GM11168 (cell line): ENCODE measurements at regions not wholly inside any gene's neighbourhood (a gene's known extent, or its start where the extent isn't known, plus 50 kb on each side); places are given as distances from the start of the nearest gene placed in this dataset.

Experiments
- in situ Hi-C: fragments of 300-500 bp; cut with MboI; formaldehyde crosslinking; loops from one replicate; pipeline ENCODE4 v1.12.0; 2022; ENCODE audit warnings: low sequenced_read_pairs; ENCODE audit not compliant: unreplicated experiment

DNA sequence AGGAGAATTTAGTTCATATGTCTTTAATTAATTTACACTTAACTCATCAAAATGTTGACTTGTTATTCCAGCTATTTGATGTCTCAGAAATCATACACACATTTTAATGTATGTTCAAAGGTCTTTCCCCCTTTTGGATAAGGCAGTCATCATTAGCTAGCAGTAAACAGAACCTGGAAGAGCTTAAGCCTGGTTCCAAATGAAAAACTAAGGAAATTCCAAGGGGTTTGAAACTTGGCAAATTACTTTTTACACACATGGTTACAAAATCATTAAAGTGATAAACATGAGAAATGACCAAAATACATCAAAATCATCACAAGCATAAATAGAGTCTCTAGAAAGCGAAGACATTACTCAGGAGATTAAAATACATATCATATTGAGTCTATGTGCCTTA, 359.8 kb upstream of the ZNF608 start:
- in situ Hi-C loops = no loop called here

DNA sequence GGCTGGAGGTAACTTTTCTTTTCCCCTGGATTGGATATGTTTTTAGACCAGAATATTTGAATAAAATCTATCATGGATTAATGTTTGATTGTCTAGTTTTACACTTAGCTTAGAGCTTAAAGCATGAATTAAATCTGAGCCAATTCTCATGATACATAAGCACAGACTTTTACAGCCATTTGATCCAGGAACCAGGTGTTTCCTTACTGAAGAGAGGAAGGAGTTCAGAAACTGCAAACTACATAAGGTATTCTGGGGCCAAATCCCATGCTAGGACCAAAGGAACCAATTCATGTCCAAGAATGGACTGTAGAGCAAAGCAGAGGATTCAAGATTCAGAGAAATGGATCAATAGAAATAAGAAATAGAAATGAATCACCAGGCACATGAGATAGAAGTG, 360.4 kb upstream of the ZNF608 start:
- in situ Hi-C loops = no loop called here

DNA sequence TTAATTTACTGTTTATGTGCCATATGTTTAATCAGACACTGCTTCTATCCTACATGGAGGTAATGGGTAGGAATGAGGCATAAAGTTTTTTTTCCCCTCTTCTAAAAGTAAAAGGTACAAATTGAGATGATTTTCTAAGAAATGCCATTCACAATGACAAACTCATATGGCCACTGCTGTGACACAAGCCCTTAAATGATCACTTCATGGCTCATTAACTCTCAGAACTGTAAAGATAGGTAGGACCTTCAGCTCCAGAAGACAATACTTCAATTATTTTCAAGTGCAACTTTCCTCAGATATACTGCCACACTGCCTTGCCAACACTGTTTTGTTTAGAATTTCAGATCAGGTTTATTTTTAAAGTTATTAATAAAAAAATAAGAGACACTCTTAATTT, 362.9 kb upstream of the ZNF608 start:
- in situ Hi-C loops = no loop called here

DNA sequence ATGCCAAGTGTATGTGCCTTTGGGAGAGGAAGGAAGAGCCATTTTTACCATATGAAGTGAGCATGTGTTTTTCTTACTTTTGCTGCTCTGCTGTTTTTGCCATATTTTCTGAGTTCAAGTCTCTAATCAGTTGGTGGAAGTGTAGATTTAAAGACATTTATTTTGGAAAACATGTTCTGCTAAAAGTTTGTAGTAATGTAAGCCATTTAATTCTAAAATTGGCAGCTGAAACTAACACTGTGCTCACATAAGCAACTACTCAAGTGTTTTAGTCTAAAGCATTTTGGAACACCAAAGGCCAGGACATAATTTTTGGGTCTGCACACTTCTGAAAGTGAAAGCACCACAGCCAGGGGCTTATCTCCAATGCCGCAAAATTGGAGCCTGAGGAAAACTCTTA, 363.4 kb upstream of the ZNF608 start:
- in situ Hi-C loops = no loop called here

DNA sequence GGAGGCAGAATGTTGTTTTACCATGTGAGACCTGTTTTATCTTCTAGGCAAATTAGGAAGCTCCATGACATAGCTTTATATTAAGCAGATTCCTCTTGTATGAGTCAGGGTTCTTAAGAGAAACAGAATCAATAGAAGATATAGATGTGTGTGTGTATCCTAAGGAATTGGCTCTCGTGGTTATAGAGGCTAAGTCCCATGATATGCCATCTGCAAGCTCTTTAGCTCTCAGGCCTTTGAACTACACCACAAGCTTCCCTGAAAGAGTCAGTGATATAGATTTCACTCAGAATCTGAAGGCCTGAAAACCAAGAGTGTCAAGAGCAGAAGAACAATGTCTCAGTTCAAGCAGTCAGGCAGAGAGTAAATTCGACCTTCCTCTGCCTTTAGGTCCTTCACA, 365.8 kb upstream of the ZNF608 start:
- in situ Hi-C loops = no loop called here

DNA sequence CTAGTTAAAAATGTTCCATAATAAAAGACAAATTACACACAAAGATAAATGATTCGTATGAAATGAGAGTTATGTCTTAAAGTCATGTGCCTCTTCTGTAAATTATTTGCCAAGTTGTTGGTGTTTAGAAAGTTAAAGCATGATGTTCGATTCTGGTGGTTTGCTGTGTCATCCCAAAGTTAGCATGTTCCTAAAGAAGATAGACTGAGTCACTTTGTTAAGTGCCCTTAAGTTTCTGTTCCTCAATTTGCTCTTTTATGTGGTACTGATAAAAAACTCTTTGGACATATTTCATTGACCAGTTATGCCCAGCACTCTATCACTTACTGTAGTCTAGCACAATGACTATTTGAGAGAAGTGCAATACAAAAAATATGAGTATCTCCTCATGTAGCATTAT, 366.9 kb upstream of the ZNF608 start:
- in situ Hi-C loops = no loop called here

DNA sequence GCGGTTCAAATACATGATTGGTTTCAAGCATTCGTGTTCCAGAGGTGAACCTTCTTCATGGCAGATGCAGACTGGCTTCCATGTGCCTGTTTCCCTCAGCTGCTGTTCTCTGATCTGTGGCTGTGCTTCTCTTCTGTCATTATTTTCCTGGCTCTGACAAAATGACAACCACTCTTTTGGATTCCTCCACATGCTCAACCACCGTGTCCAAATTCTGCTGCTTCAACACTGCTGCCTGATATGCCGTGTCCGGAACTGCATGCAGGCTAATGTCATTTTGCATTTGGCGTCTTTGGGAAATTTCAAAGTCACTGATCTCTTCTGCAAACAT, 368.7 kb upstream of the ZNF608 start:
- in situ Hi-C loops = no loop called here

DNA sequence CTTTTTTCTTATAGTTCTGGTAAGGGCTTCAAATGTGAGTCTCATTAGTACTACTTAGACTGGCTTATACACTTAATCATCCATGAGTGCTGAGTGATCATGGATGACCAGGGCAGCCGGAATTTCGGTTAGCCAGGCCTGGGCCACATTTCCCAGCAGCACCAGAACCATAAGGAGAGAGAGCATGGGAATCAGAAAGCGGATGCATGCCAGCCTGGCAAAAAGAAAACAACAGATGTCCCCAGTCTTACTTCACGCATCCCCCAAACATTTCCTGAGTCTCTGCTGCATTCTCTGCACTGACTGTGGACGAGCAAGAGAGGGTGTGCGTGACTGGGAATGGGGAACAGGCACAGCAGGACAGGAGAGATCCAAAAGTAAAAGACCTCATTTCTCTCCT, 371.1 kb upstream of the ZNF608 start:
- in situ Hi-C loops = no loop called here

DNA sequence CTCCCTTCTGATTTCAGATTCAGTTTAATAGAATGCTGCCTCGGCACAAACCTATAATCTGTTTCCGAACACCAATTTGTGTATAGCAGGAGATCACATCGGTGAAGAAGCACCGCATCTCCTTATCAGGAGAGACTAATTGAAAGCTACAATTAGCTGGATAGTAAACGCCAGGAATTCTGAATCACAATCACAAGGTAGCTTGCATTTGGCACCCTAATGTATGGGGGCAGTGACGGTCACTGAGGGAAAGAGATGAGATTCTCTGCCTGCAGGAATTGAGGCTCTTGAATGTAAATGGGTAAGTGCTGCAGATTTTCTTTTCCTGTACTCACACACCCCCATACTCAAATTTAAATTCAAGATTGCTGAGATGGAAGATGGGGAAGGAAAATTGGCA, 373.6 kb upstream of the ZNF608 start:
- in situ Hi-C loops = no loop called here

DNA sequence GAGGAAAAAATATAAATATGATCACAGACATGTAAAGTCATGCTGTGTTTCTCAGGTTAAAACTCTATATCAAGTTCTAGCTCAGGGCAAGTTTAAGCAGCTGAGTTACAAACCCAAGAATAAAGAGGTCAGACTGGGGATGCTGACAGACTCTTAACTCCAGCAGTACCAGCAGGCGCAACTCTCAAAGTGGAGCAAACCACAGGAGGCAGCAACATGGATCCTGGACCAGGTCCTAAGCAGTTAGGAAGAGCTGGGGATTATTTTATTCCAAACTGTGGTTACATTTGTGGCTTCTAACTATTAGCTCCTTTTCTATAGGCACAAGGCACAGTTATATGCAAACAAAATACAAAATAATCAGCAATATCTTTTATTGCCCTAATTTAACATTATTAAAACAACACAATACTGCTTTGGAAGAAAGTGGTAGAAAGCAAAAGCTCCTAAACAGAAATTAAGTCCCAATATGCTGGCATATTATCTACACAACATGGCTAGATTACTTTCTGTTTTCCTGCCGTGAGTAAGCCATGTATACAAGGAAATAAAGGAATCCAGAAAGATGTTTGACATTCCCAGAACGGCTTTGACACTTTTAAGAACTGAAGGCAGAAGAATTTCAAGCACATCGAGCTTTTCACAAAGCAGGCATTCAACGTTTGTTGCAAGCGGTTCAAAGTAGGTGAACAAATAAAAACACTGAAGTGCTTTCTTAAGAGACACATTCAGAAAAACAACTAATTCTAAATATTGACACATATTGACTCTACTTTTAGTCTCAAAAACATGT, 378.8 kb upstream of the ZNF608 start:
- in situ Hi-C loops = no loop called here

DNA sequence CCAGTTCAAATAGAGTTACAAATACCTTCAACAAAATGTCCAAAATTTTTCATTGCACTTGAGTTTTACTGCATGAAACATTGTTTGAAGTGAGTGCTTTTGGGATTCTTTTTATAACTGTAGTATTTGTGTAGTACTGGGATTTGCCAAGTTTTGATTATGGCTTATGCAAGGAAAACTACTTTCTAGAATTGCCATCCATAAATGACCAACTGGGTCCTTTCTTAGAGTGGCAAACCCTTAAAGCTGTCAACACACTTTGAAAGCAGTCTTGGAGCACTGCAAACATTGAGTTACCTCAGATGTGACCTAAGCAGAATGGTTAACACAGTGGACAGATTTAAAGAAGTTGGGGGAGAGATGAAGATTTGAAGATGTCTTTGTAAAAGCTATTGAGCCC, 379.6 kb upstream of the ZNF608 start:
- in situ Hi-C loops = no loop called here

DNA sequence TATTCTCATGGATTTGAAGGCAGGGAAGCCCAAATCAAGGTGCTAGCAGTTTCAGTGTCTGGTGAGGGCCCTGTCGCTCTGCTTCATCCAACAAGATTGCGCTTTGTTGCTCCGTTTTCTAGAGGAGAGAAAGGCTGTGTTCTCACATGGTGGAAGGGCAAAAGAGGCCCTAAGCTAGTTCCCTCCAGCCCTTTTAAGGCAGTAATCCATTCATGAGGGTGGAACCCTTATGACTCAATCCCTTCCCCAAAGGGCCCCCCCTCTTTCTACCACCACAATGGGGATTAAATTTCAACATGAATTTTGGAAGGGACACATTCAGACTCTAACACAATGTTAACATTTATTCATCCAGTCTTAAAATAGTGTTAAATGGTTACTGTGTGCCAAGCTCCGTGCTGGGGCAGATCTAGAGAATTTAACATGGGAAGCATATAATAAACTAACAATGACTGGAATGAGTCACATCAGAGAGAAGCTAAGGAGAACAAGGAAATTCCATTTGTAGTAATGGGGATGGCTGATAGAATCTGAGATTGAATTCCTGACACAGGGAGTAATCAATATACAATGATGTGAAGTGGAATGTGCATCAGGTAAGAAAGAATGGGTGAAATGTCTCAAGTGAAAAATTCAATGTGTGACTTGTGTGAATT, 382.8 kb upstream of the ZNF608 start:
- in situ Hi-C loops = no loop called here

DNA sequence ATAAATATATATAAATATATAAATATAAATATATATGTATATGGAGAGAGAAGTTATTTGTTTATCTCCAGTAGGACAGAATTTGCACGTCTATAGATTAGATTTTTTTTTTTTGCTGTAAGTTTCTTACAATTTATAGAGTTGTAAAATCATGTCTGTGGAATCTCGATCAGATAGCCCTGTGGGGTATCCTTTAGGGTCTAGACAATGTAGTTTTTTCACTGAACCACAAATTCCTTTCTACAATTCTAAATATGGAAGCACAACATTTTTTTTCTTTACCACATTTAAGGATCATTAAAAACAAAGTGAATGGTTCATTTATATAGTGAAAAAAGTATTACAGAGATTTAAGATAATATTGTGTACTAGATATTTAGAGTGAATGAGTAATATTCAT, 384.2 kb upstream of the ZNF608 start:
- in situ Hi-C loops = no loop called here

DNA sequence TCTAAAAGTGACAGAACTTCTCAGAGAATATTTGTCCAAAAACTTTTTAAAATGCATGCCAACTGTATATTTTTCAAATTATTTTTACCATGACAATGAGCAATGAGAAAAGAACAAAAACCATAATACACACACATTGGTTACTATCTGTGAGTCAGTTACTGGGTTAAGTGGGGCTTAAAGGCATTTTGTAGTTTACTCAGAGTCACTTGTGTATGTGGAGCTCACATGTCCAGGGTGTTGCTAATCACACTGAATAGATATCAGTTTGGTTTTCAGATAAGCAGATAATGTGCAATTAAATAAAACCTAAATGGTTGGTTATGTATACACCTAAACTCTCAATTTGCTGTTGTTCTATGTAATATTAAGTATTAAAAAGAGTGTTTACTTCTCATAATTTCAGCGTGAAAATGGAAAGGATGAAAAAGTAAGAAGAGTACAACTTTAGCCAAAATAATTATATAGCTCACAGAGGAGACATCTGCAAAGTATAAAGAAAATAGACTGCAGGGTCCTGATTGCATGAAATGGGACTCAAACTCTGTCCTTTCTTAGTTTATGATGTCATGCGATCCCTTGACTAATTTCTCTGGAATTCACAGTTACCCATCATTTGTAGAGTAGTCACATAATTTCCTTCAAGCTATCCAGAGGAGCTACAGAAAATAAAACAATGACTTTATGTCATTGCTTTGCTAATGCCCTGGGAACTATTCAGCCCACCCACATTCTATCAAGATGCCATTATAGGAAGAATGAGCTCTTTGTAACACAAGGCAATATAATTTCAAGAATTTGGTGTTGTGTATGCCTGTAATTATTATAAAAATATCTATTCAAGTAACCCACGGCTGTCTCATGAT, 388.0 kb upstream of the ZNF608 start:
- in situ Hi-C loops = no loop called here

DNA sequence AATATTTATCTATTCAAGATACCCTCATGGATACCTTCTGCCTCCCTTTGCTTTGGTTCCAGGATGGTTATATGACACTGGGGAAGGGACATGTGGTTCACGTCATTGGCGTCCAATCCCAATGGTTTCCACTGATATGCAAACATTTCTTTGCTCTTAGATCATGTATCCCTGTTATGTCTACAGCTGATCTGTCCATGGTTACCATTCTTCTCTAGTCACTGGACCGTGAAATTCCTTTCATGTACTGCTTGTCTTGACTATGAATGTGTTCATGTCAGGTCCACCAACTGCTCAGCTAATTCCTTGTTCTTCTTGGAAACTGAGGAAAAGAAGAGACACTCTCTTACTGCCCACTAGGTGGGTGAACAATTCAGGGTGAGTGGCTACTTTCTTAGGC, 391.1 kb upstream of the ZNF608 start:
- in situ Hi-C loops = no loop called here

DNA sequence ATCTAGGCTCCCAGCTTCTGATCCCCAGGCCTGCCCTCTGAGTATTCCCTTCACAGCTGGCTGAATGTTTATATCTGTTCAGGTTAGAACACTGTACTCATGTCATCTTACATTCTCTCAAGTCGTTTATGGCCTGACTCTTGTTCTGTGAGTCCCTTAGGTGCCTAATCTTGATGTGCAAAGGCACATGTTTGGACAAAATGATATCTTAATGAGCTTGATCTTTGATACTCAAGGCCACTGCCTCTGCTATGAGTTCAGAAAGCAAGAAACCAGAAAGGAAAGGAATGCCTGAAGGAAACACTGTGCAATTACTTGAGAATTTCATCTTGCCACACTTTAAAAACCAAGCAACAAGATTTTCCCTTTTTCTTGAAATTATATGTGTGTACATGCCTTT, 391.8 kb upstream of the ZNF608 start:
- in situ Hi-C loops = no loop called here

DNA sequence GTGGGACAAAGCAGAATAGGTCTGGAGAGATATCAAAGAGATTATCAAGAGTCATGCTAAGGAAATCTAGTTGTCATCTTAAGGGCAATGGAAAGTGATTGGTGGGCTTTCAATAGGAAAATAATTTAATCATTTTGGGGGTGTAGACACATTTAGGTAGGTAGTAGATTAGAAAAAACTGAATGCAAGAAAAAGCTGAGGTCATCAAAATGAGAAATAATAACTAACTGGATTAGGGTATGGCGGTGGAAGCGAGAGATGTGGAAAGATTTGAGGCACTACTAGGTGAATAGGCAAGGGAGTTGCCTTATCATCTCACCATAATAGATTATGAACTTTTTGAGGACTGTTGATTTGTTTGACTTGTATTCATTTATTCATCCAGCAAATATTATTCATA, 393.2 kb upstream of the ZNF608 start:
- in situ Hi-C loops = no loop called here

DNA sequence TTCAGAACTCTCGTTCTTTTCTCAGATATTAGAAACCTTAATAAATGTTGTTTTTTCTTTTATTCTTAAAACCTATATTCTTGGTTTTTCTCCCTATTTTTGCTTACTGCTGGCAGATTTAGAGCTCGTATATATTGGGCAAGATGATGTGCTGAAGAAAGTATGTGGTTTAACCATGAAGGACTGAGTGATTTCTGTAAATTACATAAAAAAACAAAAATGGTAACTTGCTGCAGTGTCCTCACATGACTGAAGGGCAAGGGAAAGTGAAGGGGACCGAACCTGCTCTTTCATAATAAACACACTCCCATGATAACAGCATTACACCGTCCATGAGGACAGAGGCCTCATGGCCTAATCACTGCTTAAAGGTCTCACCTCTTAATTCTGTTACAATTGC, 393.8 kb upstream of the ZNF608 start:
- in situ Hi-C loops = no loop called here

DNA sequence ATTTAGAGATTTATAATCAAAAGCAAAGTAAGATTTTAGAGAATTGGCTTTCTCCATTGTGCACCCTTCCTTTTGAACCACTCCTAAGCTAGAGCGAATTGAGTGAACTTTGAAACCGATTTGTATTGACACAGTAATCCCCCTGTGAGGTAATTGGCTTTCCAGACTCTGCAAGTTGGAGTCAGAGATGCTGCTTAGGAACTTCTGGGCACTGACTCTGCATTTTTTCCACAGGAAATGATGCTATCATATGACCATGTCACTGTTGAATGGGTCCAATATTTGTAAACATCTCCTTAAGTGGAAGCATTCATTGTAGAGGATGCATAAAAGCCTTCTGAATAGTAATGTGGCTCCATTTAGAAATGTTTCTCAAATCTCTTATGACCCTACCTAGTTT, 394.4 kb upstream of the ZNF608 start:
- in situ Hi-C loops = no loop called here

DNA sequence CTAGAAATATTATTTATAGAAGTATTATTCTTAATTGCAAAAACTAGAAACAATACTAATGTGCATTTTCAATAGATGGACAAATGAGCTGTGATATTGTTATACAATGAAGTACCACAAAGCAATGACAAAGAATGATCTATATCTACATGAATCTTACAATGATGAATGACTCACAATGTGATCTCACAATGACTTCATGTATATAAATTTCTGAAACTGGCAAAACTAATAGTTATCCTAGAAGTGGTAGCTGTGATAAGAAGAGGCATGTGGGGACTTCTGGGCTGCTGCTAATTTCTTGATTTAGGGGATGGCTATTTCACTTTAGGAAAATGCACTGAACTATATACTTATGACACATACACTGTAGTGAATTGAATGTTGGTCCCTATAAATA, 396.0 kb upstream of the ZNF608 start:
- in situ Hi-C loops = no loop called here

DNA sequence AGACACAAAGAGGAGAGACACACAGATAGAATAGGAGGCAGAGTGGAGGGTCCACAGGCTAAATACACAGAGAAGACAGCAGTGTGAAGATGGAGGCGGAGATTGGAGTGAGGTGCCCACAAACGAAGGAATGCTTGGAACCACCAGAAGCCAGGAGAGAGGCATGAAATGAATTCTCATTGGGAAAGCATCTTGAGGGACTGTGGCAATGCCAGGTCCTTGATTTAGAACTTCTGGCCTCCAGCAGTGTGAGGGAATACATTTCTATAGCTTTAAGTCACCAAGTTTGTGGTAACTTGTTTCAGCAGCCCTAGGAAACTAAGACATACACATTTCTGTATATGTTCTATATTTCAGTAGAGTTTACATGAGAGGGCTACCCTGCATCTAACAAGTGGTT, 396.6 kb upstream of the ZNF608 start:
- in situ Hi-C loops = no loop called here
